ENCODE measurements at regions not wholly inside any gene's neighbourhood (a gene's known extent, or its start where the extent isn't known, plus 50 kb on each side); places are given as distances from the start of the nearest gene placed in this dataset.
A peak's percentile ranks its signal among the peaks of the same experiment; 100 is the strongest.

DNA sequence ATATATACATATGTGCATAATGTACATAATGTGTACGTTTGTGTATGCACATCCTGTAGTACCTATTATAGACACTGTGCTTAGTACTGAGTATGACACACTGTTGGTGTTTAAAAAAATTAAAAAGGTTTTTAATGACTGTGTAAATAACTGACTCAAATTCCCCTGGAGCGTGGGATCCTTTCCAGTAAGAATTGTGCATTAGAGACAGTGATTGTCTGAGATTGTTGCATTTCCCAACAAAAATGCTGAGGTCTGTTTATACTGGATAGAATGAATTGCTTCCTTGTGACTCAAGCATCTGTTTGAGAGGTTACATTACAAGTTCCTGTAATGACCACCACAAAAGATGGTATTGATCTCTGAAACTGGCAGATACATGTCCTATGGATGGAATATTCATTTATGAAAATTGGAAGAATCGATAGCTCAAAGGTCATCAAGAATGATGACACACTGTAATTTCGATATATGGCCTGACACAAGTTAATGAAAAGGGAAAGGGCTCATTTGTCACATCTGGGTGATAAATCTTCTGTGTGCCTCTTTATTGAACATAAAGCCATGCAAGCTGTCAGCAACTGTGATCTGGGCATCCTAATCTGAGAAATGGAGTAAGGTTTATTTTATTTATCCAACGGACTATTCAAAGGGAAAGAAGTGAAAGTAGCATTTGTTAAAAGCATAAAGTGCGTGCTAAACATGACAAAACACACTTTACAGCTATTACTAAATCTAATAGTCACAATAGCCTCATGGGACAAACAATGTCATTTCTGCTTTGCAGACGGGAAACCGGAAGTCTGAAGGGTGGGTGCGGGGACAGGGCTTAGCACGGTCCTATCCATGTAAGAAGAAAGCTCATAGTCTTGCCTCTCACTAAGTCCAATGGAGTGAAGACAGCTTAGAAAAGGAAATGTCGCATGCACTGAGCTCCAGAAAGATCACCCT is 228.8 kb downstream of the CDH11 start:
- H3K4me1 ChIP-seq (ENCODE audit: control insufficient read depth, insufficient read depth, low read length), result no peaks in the 10 kb centered on the region
- no TSS peak for BruUV-seq (replicated peaks)
- no peak for DNase-seq (ENCODE audit: low read depth, low spot score)
- no peak for ATAC-seq
- H3K9me3 ChIP-seq (ENCODE audit: control insufficient read depth, insufficient read depth, low read depth, low read length), result no peaks in the 10 kb centered on the region
- H3K27me3 ChIP-seq (ENCODE audit: control insufficient read depth, insufficient read depth, low read length), result no peaks in the 10 kb centered on the region
- no peaks in the 10 kb centered on the region for H3K36me3 ChIP-seq (ENCODE audit: control insufficient read depth, insufficient read depth, low read length)
- POLR2A ChIA-PET, result no interaction called here
- TF ChIP-seq SIN3A (IDR thresholded peaks at IDR 0.05; ENCODE audit: borderline replicate concordance, insufficient read depth, low read depth, low read length) (no peak), TCF7L2 (IDR thresholded peaks at IDR 0.05; ENCODE audit: low read depth, low read length) (no peak), REST (IDR thresholded peaks at IDR 0.05; ENCODE audit: insufficient read depth in 1 of 2, low read depth in 2 of 2, low read length in 1 of 2) (no peak), POLR2AphosphoS5 (IDR thresholded peaks at IDR 0.05; ENCODE audit: low read depth, low read length) (no peak)
- TF ChIP-seq, protein P1, sequence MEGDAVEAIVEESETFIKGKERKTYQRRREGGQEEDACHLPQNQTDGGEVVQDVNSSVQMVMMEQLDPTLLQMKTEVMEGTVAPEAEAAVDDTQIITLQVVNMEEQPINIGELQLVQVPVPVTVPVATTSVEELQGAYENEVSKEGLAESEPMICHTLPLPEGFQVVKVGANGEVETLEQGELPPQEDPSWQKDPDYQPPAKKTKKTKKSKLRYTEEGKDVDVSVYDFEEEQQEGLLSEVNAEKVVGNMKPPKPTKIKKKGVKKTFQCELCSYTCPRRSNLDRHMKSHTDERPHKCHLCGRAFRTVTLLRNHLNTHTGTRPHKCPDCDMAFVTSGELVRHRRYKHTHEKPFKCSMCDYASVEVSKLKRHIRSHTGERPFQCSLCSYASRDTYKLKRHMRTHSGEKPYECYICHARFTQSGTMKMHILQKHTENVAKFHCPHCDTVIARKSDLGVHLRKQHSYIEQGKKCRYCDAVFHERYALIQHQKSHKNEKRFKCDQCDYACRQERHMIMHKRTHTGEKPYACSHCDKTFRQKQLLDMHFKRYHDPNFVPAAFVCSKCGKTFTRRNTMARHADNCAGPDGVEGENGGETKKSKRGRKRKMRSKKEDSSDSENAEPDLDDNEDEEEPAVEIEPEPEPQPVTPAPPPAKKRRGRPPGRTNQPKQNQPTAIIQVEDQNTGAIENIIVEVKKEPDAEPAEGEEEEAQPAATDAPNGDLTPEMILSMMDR (IDR thresholded peaks at IDR 0.05), result no peak
- peak overlapping the region in 1 of 2 experiments; percentile 10; a peak in 1 of 4 replicates for H3K4me3 ChIP-seq (ENCODE audit: low read depth in 2 of 2, low read length in 2 of 2)
- intact Hi-C loops (cut with micrococcal nuclease; ENCODE audit: unreplicated experiment) (no loop called here), in situ Hi-C loops (cut with HindIII; ENCODE audit: low pct_unique_long_range_greater_than_20kb, low sequenced_read_pairs) (no loop called here)
- H3K27ac ChIP-seq (ENCODE audit: low read length), result no peak overlapping the region
- CTCF ChIA-PET, result no interaction called here

GRCh38 chr16:64889446-64889845 is 232.4 kb downstream of the CDH11 start:
- in situ Hi-C loops (cut with HindIII; ENCODE audit: low pct_unique_long_range_greater_than_20kb, low sequenced_read_pairs) (no loop called here), intact Hi-C loops (cut with micrococcal nuclease; ENCODE audit: unreplicated experiment) (no loop called here)
- no peaks in the 10 kb centered on the region for H3K27me3 ChIP-seq (ENCODE audit: control insufficient read depth, insufficient read depth, low read length)
- no peak overlapping the region for H3K27ac ChIP-seq (ENCODE audit: low read length)
- no TSS peak for BruUV-seq (replicated peaks)
- H3K9me3 ChIP-seq (ENCODE audit: control insufficient read depth, insufficient read depth, low read depth, low read length), result no peaks in the 10 kb centered on the region
- no peak overlapping the region for H3K4me3 ChIP-seq (ENCODE audit: low read depth in 2 of 2, low read length in 2 of 2)
- ATAC-seq, result no peak
- H3K36me3 ChIP-seq (ENCODE audit: control insufficient read depth, insufficient read depth, low read length), result no peaks in the 10 kb centered on the region
- DNase-seq (ENCODE audit: low read depth, low spot score), result no peak
- TF ChIP-seq POLR2AphosphoS5 (IDR thresholded peaks at IDR 0.05; ENCODE audit: low read depth, low read length), result no peak
- TF ChIP-seq, protein P1 (IDR thresholded peaks at IDR 0.05), result no peak
- TF ChIP-seq REST (IDR thresholded peaks at IDR 0.05; ENCODE audit: insufficient read depth in 1 of 2, low read depth in 2 of 2, low read length in 1 of 2), result no peak
- no peak for TF ChIP-seq SIN3A (IDR thresholded peaks at IDR 0.05; ENCODE audit: borderline replicate concordance, insufficient read depth, low read depth, low read length)
- no peak for TF ChIP-seq TCF7L2 (IDR thresholded peaks at IDR 0.05; ENCODE audit: low read depth, low read length)
- ChIA-PET CTCF (no interaction called here), POLR2A (no interaction called here)
- H3K4me1 ChIP-seq (ENCODE audit: control insufficient read depth, insufficient read depth, low read length), result no peaks in the 10 kb centered on the region
